GM18517 (cell line): ENCODE measurements at regions not wholly inside any gene's neighbourhood (a gene's known extent, or its start where the extent isn't known, plus 50 kb on each side); places are given as distances from the start of the nearest gene placed in this dataset.

ENCODE experiments used
- ATAC-seq: cut with Tn5 transposase; IDR thresholded peaks from one replicate; pipeline ENCODE4 v1.9.1; 2021; ENCODE audit warnings: mild to moderate bottlenecking, moderate library complexity; ENCODE audit not compliant: unreplicated experiment

DNA sequence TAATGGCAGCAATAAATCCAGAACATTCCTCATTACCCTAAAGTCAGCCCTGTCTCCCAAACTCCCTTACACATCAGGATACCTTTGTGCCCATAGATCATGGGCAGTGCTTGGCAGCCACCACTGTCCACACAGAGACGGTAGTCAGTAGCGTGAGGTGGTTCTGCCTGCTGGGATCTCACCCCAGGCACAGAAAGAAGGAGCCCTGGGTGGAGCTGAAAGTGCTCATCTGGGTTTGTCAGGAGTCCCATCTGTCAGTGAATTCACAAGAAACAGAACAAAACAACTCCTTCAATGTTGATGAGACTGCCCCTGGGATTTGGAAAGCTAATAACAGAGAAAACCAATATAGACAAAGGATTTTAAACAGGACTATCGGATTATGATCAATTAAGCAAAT is 90.2 kb upstream of the PRSS58 start:
- ATAC-seq, result no peak

DNA sequence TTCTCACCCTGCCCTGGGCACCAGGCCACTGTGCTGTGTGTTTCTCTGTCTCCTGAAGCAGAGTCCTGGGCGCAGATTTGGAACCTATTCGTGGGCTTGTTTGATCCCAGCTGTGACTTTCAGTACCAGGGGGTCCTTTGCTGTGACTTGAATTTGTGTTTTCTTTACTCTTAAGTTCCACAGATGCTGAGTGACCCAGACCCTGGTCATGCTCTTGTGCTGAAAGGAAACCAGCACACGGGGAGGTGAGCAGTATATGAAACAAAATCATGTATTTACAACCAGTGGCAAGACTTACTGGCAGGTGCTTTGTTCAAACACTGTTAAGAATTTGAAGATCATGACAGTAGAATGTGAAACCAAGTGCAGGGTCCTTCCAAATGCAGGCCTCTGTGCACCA is 89.2 kb upstream of the PRSS58 start:
- no peak for ATAC-seq

DNA sequence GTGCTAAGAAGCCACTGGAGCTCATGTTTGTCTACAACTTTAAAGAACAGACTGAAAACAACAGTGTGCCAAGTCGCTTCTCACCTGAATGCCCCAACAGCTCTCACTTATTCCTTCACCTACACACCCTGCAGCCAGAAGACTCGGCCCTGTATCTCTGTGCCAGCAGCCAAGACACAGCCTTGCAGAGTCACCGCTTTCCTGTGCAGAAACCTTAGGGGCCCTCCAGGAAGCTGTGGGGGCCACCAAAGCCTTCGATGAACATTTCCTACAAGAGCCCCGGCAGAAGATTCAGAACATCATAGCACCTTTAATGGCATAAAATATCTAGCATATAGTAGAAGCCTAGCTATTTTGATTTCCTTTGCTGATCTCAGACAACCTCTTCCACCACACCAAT is 88.0 kb upstream of the PRSS58 start:
- no peak for ATAC-seq

DNA sequence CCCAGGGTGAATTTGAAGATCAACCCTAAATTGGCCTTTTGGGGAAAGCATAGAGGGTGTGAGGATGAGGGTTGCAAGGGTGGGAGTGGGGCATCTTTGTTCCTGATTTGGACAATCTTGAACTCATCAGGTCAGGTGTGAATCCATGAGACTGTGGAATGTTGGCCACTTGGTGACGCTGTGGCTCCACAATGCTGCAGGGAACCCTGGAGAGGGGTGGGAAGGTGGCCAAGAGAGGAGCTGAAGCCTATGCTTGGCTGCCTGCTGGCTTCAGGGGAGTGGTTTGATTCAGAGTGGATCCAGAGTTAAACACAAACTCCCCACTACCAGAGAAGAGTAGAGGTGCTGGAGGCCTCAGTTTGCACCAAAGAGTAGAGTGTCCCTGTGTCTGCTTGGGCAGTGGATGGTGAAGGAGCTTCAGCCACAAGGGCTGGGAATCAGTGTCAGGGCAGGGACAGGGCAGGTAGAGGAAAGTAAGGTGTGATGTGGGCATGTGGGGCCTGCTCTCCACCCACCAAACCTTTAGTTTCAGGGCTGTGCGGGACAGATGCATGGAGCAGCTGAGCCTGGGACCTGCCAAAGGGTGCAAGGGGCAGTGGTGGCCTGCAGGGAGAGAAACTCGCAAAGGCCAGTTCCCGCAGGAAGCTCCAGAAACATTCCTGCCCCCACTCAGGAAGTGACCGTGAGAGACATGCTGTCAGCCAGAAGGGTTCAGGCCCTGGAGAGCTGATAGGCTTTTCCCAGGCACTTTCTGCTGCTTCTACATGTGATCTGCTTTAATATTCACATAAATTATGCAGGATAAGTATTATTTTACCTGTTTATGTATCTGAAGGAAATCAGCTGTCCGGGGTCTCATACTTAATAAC is 81.0 kb upstream of the PRSS58 start:
- ATAC-seq, result no peak

DNA sequence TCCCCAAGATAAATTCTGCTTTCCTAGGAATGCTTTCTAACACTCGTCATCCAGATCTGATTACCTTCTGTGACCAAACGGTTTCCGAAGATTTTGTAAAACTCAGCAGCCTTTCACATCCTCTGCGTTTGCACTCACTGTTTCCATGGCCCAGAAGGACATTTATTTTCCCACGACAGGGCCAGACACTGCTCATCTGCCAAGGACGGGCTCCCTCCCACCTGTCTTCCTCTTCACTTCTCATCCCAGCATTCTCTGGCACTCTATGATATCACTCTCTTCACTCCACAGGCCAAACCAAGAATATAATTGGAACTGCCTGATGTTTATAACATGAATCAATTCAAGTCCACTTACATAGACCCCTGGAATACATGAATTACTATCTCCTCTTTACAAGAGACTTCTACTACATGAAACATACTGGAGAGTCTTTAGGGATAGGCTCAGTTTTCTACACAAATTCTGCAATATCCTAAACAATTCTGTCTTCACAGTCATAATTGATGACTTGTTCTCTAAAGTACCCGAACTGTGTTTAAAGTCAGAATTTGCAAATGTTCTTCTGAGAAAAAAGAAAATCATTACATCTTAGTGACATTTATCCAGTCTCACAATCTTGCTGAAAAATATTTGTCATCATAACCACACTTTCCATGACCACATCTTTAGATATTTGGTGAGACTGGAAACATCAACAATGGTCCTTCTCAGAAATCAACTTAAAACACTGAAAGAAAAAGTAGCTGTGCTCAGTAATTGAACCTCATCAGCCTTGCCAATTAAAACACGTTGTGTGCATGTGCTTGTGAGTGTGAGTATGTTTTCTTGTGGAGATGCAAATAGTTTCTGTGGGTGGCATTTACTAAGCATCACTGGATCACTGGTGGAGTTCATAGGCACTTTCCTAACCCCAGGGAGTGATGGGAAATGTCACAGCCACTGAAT is 79.5 kb upstream of the PRSS58 start:
- ATAC-seq, result no peak

DNA sequence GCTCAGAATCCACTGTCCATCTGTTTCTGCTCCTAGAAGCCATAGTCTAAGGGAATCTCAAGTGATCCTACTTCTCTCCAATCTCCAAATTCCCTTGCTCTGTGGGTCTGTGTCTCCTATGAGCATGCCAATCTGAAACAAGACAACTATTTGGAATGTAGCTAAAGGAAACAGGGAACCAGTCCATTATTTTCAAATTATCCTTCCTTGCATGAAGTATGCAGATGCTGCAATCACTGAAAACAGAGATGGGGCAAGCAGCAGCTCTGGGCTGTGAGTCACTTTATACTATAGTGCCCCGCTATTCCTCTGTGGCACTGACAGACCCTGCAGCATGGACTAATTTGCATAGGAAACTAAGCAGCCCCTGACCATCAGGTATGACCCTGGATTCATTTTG is 76.9 kb upstream of the PRSS58 start:
- ATAC-seq, result no peak

DNA sequence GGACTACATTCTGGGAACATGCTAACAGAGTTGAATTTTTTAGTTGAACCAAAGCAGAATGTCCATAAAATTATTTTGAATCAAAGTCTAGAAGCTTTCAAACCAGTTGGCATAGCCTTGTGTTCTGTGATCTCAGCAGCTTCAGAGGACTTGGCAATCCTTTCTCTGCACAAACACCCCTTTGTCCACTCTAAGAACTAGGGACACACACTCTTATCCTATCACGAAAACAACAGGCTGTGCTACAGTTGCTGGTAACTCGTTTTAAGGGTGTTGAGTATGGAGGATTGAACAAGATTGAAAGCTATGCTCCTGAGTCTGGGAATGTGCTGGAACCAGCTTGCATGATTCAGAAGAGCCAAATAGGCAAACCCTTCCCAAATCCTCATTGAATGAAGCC is 76.4 kb upstream of the PRSS58 start:
- no peak for ATAC-seq

DNA sequence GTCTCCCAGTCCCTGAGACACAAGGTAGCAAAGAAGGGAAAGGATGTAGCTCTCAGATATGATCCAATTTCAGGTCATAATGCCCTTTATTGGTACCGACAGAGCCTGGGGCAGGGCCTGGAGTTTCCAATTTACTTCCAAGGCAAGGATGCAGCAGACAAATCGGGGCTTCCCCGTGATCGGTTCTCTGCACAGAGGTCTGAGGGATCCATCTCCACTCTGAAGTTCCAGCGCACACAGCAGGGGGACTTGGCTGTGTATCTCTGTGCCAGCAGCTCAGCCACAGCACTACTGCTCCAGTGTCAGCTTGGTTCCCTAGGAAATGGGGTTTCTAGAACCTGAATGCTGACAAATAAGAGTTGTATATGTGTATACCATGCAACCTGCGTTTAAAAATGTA is 74.6 kb upstream of the PRSS58 start:
- ATAC-seq, result no peak

DNA sequence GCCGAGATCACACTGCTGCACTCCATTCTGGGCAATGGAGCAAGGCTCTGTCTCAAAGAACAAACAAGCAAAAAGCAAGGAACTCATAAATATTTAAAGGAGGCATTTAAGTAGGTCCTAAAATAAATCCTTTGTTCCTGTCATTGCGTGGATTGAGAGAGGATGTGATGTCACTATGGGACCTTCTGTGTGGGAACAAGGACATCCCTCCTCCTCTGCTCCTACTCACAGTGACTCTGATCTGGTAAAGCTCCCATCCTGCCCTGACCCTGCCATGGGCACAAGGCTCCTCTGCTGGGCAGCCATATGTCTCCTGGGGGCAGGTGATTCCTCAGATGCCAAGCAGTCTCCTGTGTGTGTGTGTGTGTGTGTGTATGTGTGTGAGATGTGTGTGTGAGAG is 74.1 kb upstream of the PRSS58 start:
- no peak for ATAC-seq

DNA sequence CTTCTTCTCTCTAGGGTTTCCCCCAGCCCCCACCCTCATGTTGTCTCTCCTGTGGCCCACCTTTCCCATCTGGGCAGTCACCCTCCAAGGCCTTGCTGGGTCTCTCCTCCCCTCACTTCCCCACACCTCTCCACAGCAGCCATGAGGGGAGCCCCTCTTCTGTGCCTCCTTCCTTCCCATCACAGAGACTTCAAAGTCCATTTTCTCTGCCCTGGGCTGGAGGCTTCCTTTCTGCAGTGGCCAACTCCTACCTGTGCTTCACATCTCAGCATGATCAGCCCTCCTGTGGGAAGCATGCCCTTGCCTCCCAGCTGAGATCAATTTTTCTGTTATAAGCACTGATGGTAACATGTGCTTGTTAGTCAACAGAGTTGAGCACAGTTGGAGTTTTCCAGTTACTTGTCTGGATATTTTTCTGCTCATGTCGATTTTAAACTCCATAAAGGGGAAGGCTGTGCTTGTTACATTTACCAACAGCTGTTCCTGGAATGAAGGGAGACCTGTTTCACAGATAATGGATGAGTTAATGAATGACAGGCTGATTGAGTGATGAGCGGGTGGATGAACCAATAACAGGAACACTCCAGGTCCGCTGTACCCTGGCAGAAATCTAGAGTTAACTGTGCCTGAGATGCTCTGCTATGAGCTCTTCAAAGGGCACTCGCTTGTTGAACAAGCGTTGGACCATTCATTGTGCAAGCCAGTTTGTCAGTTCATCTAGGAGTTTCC is 71.4 kb upstream of the PRSS58 start:
- ATAC-seq, result no peak

DNA sequence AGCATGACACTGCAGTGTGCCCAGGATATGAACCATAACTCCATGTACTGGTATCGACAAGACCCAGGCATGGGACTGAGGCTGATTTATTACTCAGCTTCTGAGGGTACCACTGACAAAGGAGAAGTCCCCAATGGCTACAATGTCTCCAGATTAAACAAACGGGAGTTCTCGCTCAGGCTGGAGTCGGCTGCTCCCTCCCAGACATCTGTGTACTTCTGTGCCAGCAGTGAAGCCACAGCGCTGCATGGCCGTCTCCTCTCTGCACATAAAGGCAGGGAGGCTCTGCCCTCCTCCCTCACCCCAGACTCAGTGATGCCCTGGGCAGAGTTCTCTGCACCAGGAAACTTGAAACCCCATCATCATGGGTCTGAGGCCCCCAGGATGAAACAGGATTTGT is 70.7 kb upstream of the PRSS58 start:
- ATAC-seq, result no peak

DNA sequence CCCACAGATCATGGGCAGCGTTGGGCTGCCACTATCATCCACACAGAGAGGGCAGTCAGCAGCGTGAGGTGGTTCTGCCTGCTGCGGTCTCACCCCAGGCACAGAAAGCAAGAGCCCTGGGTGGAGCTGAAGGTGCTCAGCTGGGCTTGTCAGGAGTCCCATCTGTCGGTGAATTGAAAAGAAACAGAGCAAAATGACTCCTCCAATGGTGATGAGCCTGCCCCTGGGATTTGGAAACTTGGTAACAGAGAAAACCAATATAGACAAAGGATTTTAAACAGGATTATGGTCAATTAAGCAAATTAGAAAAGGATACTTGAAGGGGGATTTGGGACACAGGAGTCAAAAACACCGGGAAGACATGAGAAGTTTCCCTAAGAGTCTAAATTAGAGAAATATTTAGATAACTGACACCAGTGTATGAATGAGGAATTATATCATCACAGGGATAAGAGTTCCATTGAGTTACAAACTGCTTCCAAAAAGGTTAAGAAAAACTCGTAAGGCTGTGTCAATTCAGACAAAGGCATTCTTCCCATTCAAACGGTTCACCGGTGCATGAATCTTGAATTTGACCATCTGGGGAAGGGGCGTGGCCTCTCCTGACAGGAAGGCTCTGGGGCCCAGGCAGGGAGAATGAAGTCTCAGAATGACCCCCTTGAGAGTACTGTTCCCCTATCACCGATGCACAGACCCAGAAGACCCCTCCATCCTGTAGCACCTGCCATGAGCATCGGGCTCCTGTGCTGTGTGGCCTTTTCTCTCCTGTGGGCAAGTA is 70.0 kb upstream of the PRSS58 start:
- no peak for ATAC-seq

DNA sequence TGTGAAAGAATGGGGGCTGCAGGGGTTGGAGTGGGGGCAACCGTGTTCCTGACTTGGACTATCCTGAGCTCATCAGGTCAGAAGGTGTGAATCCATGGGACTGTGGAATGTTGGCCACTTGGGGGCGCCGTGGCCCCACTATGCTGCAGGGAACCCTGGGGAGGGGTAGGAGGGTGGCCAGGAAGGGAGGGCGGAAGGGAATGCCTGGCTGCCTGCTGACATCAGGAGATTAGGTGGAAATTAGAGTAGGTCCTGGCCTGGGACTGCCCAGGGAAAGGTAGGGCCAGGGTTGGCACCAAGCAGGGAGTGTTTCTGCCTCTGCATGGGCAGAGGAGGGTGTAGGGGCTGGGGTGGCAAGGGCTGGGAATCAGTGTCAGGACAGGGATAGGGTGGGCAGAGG is 65.8 kb upstream of the PRSS58 start:
- no peak for ATAC-seq

DNA sequence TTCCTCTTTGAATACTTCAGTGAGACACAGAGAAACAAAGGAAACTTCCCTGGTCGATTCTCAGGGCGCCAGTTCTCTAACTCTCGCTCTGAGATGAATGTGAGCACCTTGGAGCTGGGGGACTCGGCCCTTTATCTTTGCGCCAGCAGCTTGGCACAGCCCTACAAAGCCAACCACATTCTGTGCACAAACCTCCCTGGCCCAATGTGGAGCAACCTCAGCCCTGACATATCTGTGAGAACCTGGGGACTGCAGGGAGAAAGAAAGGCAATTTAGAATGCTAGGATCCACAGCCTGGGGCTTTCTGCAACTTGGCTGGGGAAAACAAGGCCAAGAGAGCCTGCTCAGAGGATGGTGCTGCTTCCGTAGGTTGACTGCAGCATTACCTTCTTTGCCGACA is 63.5 kb upstream of the PRSS58 start:
- no peak for ATAC-seq

DNA sequence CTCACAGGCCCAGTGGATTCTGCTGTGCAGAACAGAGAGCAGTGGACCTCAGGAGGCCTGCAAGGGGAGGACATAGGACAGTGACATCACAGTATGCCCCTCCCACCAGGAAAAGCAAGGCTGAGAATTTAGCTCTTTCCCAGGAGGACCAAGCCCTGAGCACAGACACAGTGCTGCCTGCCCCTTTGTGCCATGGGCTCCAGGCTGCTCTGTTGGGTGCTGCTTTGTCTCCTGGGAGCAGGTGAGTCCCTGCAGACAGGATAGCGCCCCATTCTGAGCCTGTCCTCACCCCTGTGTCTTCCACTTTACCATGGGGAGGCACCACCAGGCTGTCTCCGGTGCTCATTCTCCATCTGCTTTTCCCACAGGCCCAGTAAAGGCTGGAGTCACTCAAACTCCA is 63.0 kb upstream of the PRSS58 start:
- no peak for ATAC-seq

DNA sequence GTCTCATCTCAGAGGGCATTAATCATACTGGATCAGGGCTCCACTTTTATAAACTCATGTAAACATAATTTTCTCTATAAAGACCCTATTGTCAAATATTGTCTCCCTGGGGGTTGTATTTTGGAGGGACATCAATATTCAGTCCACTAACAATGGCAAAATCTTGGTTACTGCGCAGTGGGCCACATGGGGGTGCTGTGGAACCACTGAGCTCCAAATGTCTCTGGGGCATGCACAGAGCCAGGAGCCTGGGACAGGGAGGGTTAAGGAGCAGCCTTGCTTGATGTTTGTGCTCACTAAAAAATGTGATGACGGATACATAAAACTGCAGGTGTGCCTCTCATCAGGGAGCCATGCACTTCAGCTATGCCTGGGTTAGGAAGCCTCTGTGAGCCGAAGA is 62.1 kb upstream of the PRSS58 start:
- no peak for ATAC-seq

DNA sequence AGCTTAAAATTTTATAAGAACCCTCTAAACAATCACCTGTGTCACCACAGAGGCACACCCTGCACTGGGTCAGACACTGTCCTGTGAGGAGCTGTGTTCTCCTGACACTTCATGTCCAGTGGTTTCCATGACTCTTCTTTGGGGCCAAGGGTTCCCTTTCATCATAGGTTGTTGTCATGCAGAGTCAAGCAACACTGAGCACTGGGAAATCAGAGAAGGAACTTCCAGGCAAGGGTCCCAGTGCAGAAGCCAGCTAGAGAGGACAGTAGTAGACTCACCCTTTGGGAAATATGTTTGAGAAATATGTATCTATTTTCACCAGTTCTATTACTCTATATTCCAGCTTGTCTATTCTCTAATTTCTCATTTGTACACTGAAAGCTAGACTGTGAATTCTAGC is 56.4 kb upstream of the PRSS58 start:
- no peak for ATAC-seq

DNA sequence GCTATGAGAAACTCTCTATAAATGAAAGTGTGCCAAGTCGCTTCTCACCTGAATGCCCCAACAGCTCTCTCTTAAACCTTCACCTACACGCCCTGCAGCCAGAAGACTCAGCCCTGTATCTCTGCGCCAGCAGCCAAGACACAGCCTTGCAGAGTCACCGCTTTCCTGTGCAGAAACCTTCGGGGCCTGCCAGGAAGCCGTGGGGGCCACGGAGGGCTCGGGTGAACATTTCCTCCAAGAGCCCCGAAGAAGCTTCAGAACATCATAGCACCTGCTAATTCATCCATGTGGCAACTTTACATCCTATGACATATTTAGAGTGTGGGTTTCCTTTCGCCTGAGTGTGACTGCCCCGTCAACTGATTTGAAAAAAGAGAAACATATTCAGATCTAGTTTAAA is 55.7 kb upstream of the PRSS58 start:
- no peak for ATAC-seq

DNA sequence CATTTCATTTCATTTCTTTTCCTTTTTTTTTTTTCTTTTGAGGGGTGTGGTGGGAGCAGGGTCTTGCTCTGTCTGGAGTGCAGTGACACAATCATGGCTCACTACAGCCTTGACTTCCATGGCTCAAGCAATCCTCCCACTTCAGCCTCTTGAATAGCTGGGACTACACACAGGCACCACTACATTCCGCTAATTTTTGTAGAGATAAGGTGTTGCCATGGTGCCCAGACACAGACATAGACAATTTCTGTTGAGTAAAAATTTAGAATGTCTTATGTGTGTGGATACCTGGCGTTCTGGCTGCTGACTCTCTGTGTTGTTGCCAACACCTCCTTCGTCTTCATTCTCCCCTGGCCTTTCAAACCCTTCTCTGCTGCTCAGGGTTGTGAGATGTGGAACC is 54.0 kb upstream of the PRSS58 start:
- ATAC-seq, result no peak

DNA sequence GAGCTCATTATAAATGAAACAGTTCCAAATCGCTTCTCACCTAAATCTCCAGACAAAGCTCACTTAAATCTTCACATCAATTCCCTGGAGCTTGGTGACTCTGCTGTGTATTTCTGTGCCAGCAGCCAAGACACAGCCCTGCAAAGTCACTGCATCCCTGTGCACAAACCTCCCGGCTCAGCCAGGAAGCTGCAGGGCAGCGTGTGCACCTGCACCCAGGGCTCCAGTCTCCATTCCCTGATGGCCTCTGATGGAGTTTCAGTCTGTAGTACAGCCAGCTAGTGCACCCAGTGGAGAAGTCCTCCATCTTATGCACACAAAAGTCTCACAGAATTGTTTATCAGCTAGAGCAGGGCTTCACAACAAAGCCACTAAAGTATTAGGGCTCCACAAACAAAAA is 51.1 kb upstream of the PRSS58 start:
- ATAC-seq, result no peak

DNA sequence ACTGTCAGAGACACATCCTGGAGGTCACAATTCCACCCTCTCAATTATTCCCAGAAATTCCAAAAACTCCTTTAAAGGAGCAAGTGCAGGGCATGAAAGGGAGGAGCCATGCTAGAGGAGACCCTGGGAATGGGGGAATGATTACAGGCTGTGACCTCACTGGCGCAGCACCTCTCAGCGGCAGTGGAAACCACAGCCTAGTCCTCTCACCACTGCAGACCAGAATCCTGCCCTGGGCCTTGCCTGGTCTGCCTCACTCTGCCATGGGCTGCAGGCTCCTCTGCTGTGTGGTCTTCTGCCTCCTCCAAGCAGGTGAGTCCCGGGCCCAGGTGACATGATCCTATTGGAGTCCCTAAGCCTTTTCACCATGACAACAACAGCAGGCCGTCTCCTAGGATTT is 50.5 kb upstream of the PRSS58 start:
- ATAC-seq, result no peak
